ENCODE measurements at regions not wholly inside any gene's neighbourhood (a gene's known extent, or its start where the extent isn't known, plus 50 kb on each side); places are given as distances from the start of the nearest gene placed in this dataset.

DNA sequence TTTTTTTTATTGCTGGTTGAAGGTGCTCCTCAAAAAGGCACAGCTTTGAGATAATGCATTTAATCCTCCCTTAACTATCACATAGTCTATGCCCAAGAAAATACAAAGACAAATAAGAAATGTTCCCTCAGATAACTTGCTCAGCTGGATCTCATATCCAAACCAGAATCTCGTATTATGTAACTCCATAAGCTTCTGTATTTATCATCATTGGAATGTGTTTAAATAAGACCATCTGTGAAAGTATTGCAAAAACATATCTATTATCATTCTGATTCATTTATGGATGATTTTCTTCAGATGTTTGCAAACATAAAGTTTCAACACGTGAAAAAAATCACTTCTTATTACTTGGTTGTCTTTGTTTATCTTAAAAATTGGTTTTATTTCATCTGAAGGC, 190.9 kb downstream of the IRS2 start:
- DNase-seq (ENCODE audit: low spot score) = peak; percentile 74

- no peak for DNase-seq (ENCODE audit: low spot score)
These were observed 193.2 kb downstream of the IRS2 start for GRCh38 chr13:109593230-109593629.

DNA sequence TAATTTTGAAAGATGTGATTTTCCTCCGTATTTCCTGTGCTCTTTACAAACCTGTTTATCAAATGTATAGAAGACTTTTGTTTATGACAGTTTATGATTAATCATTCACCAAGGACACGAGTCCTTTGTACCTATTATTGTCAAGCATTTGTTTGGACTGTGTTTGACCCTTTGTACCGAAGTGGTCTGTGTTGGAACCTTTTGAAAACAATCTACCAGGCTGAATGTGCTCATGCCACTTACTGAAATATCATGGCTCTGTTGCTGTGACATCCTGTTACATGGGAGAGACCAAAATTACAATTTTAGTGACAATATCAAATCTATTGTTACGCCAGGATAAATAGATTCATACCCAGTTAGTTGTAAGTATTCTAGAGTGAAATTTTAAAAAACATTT, 193.6 kb downstream of the IRS2 start:
- no peak for DNase-seq (ENCODE audit: low spot score)

GRCh38 chr13:109587689-109588088, 198.7 kb downstream of the IRS2 start:
- DNase-seq (ENCODE audit: low spot score) = no peak

GRCh38 chr13:109586509-109587346, 199.7 kb downstream of the IRS2 start:
- no peak for DNase-seq (ENCODE audit: low spot score)

DNA sequence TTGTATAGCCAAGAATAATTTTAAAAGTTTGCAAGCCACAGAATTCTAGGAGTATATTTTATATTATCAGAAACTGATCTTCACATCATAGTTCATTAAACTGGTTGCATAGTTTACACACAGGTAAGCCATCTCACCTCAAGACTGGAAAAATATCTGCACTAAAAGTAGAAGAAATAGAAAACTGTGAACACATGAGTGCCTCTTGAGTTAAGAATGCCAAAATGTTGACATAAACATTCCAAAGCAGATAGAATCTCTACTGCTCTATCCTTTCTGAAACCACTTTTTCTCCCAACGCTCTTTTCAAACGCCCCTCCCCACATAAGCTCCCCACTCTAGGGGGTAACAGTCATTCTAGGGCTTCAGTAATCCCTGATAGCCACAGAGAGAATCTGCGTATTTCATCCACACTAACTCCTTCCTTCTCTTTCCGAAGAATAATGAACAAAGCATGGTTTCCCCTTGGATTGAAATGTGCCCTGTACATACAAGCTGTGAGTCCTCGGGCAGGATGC, 201.5 kb downstream of the IRS2 start:
- peak; percentile 16 for DNase-seq (ENCODE audit: low spot score)

DNA sequence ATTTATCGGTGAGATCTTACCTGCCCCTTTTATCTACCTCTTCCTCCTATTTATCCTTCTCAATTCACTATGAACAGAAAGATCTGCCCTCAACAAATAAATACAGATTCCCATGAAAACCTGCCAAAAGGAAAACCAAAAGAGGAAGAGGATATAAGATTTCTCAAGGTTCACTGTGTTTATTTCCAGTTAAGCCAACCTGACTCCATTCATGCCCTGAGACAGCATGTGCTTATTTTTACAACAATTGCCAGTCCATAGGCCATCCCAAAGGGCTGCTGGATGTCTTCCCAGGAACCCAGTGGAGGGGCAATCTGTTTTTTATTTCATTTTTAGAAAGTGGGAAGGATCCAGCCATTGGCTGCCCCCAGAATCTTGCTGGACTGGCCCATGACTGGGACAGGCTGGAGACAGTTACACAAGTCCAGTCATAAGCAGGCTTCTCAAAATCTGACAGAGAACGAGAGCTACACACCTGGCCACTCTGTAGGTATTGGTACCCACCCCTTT, 209.1 kb downstream of the IRS2 start:
- no peak for DNase-seq (ENCODE audit: low spot score)

- DNase-seq (ENCODE audit: low spot score) = no peak
These were observed 210.0 kb downstream of the IRS2 start for GRCh38 chr13:109576331-109576813.

- no peak for DNase-seq (ENCODE audit: low spot score)
These were observed 210.6 kb downstream of the IRS2 start for GRCh38 chr13:109575821-109576220.

DNA sequence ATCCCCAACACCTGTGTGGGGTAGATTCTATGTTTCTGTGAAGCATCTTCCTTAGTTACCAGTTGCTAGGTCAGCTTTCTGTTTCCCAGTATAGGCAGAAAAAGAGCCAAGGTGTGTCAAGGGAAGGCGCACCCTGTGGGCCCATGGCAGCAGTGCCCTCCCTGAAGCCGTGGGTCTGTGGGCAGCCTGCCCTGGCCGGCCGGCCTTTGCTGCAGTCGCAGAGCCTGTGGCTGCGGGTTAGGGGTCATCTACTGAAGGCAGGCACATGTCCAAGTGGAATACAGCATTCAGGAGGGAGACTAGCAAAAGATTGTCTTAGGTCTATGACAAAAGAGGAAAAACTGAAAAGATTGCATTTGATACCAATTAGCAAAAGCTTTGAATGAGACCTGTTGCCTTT, 214.0 kb downstream of the IRS2 start:
- DNase-seq (ENCODE audit: low spot score) = no peak

DNA sequence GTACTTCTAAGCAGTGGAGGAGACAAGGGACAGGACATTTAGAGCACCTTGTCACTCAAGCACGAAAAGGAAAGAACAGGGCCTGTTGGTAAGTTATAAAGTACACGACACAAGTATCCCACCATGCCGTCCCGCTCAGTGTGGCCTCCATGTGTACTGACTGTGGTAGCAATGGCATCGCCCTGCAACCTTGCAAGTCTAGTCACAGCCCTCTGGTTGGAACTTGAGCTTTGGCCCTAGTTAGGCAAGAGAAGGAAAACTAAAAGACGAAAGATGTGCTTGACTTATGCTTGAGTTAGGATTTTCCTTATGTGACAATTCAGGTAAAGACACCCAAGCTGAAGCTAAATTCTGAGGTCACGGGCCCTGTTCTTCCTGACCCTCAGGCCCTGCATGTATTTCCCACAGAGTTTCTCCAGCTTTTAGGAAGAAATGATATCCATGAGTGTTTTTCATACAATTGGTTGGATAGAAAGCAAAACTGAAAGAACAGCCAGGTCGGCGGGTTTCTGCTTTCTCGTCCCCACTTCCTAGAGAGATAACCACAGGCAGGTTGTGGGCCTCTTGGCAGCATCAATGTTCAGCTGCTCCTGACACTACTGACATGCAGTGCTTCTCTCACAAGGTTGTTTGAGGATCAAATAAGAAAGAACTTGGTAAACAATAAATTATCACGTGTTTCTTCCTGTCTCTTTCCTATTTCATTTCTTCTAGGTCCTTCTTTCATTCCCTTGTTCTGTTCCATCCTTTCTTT, 216.2 kb downstream of the IRS2 start:
- no peak for DNase-seq (ENCODE audit: low spot score)

- peak; percentile 5 for DNase-seq (ENCODE audit: low spot score)
These were observed 218.0 kb downstream of the IRS2 start for GRCh38 chr13:109568339-109568818.

DNA sequence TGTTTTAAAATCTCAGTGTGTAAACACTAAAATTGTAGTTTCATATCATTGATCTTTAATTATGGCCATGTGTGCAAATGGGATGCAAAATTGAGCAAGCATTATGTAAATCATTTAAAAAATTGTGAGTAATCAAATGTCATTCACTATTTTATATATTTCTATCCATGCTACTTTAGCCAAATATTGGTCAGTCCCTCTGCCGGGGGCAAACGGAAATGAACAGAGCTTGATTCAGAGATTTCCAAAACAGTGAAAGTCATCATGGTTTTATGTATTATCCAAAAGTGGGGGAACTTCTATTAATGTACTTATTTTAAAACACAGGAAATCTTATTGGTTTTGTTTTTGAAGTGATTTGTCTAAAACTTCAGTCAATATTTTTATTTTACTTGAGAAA, 219.1 kb downstream of the IRS2 start:
- DNase-seq (ENCODE audit: low spot score) = peak; percentile 31

- no peak for DNase-seq (ENCODE audit: low spot score)
These were observed 220.5 kb downstream of the IRS2 start for GRCh38 chr13:109565877-109566276.

GRCh38 chr13:109548374-109548773, 238.0 kb downstream of the IRS2 start:
- no peak for DNase-seq (ENCODE audit: low spot score)

DNA sequence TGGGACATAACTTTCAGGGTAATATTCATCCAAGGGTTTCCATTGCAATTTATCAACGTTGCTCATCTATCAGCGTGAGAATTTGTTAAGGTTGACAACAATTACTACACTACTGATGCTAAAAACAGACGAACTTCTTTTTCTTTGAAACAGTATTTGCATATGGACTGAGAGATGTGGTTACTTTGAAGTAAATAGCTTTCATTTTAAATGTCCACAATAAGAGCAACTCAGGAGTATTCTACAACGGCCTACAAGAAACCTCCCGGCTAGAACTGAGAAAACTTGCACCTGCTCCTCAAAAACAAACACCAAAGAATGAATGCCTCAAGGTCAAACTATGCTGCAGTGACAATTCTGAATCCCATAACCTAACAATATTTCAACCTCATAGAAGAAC, 238.4 kb downstream of the IRS2 start:
- DNase-seq (ENCODE audit: low spot score) = no peak

DNA sequence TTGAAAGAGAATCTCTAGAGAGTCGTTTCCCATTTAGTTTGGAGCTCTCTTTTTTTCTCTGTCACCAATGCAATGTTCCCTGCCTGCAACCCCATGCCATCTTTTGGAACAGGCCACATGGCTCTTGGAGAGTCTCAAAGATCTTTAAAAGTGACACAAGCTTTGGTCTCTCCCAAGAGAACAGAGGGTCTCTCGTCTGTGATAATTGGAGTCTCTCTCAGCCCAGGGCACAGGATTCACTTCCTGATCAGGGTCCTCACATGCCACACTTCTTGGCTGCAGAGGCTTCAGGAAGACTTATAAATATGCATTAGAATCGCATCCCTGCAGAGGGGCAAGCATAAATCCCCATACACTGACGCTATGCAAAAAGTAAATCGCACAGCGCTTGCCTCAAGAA, 240.5 kb downstream of the IRS2 start:
- DNase-seq (ENCODE audit: low spot score) = no peak

DNA sequence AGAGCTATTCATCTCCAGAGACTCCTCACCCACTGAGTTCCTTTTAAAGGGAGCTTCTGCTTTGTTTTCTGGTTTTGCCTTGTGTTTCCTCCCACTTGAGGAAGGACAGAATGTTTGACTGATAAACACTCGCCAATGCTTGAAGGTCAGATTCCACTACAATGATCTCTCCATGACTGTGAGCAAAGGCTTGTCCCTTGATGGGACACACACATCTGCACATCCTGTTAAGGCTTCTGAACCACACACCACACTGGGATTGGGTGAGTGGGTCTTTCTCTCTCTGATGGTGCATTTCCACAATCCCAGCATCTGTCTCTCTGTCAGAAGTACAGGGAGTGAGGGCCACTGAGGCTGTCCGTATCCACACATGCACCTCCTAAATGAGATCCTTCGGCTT, 245.3 kb downstream of the IRS2 start:
- no peak for DNase-seq (ENCODE audit: low spot score)

DNA sequence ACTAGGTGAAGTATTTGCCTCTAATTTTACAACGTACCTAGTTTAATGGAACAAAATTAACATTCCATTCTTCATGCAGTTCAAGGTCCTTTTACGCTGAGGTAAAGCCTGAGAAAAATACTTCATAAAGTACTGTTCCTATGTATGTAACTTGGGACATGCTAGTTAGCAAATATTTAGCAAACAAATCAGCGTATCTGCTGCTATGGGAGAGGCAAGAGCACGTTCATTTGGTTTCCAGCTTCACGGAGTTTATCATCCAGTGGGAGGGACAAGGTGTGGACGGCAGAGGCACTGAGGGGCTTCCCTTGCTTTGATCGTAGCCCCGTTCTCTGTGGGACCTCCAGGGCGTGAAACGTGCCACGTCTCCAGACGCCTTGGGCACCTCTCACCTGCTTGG, 248.8 kb downstream of the IRS2 start:
- no peak for DNase-seq (ENCODE audit: low spot score)

GRCh38 chr13:109533350-109533749, 253.0 kb downstream of the IRS2 start:
- DNase-seq (ENCODE audit: low spot score) = no peak

GRCh38 chr13:109529964-109530363, 256.4 kb downstream of the IRS2 start:
- no peak for DNase-seq (ENCODE audit: low spot score)

DNA sequence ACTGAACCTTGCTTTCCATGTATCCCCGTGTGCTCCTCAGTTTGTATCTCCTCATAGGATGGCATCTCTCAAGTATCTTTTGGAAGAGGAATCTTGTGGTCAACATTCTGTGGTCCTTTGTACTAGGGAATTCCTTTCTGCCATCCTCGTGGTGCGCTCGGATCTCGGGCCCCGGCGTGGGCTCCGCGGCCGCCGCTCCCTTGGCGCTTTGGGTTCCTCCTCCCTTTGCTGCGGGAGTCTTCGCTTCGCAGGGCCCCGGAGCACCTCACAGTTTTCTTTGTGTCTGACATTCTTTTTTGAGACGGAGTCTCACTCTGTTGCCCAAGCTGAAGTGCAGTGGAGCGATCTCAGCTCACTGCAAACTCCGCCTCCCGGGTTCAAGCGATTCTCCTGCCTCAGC, 264.7 kb downstream of the IRS2 start:
- DNase-seq (ENCODE audit: low spot score) = no peak

DNA sequence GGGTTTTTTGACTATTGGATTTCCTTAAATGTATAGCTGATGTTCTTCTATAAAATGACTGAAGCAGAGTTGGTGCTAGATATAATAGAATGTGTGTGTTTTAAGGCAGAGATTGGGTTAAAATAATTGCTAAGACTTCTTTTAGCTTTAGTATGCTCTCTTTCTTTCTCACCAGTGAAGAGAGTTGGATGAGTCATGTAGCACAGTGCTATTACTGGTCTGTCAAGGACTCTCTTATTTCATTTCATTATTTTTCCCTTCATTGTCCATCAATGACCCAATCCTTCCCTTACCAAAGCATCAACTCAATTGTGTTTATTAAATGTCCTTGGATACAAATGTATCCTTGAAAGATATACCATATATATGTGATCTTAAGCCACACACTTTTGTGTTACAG, 268.9 kb downstream of the IRS2 start:
- DNase-seq (ENCODE audit: low spot score) = peak; percentile 28
